ENCODE measurements at regions not wholly inside any gene's neighbourhood (a gene's known extent, or its start where the extent isn't known, plus 50 kb on each side); places are given as distances from the start of the nearest gene placed in this dataset.

GRCh38 chr4:162560073-162560472, 396.3 kb upstream of the FSTL5 start:
- no peak for TF ChIP-seq POLR2A (IDR thresholded peaks at IDR 0.05)
- no peak for TF ChIP-seq CTCF (IDR thresholded peaks at IDR 0.05)
- no peak for TF ChIP-seq EP300 (IDR thresholded peaks at IDR 0.05)
